GM12892 (cell line): ENCODE measurements at regions not wholly inside any gene's neighbourhood (a gene's known extent, or its start where the extent isn't known, plus 50 kb on each side); places are given as distances from the start of the nearest gene placed in this dataset.

ENCODE experiments used
- POLR2A ChIP-seq: IDR thresholded peaks from 2 replicates; pipeline ENCODE4 v1.6.1; 2011; ENCODE audit warnings: low read depth, low read length, control low read depth
- POLR2AphosphoS5 ChIP-seq: IDR thresholded peaks from 2 replicates; pipeline ENCODE4 v1.6.1; 2011; ENCODE audit warnings: low read depth, low read length, control low read depth

DNA sequence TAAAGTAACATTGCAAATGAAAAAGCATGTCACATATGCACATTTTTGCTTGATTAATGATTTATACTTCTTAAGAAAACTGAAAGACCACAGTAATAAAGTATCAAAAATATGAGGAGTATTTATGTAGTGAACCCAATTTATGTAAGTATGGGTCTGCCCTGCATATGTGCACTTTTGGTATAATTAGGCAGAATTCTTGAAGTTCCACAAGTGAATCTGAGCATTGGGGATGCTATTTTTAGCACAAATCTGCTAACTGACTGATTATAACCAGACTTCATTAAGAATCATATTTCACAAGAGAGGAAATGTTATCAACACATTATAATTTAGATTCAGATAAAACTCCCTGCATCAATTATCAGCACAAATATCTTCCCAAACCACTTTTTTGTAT is 407.1 kb upstream of the LRRC4C start:
- TF ChIP-seq POLR2AphosphoS5 = no peak
- no peak for TF ChIP-seq POLR2A
